Urothelium cell line (cell line): ENCODE measurements at regions not wholly inside any gene's neighbourhood (a gene's known extent, or its start where the extent isn't known, plus 50 kb on each side); places are given as distances from the start of the nearest gene placed in this dataset.

Source experiments
- DNase-seq: peaks from one replicate; pipeline ENCODE4 v3.0.0; 2011; ENCODE audit warnings: low spot score, mixed read lengths
- FAIRE-seq: peaks from 2 replicates; lab custom pipeline; 2011; peaks lifted over from hg19 to GRCh38; lab: Jason Lieb, UNC

DNA sequence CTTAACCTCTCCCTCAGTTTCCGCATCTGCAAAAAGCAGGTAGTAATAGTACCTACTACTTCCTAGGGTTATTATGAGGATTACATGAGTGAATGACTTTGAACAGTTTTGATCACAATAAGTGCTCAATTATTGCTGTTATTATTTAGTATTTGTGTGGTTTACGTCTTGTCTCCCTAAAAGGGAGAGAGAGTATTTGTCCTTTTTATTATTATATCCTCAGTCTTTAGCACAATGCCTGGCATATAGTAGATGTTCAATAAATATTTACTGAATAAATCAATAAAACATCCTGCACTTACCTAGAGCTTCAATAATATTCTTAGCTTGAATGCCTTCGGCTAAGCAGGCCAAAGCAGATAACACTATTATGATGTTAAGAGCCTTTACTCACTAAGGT, 160.0 kb downstream of the TANC2 start:
- FAIRE-seq (no peak), DNase-seq (no peak)

DNA sequence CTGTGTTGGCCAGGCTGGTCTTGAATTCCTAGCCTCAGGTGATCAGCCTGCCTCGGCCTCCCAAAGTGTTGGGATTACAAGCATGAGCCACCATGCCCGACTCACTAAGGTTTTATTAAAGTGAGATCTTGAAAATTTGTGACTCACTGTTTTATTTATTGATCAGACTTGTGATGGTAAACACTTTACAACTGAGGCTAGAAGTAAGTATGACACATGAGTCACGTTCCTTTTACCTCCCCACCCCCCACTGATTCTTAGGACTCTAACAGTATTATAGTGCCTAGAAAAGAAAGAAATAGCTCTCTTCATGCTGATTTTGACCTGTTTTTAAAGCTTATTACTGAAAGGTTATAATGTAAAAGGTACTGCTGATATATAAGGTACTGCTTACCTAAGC, 160.6 kb downstream of the TANC2 start:
- FAIRE-seq (peak; percentile 46), DNase-seq (no peak)

DNA sequence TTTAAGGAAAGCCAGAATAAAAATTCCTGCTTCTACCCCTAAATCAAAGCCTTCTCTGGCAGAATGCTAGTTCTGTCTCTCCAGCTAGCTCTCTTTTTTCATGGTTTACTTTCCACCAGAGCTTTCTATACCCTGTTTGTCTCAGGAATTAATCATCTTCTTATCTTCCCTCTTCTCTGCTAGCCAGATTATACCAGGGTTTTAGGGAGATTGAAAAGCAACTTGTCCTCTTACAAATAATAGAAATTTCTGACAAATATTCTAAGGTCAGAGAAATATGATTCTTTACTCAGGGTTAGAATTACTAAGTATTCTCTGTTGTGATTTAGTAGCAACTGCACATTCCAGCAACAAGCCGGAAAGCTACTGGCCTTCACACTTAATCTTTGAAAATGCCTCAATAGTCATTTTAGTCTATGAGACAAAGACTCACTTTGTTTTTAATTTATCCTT, 166.4 kb downstream of the TANC2 start:
- DNase-seq (no peak), FAIRE-seq (no peak)

DNA sequence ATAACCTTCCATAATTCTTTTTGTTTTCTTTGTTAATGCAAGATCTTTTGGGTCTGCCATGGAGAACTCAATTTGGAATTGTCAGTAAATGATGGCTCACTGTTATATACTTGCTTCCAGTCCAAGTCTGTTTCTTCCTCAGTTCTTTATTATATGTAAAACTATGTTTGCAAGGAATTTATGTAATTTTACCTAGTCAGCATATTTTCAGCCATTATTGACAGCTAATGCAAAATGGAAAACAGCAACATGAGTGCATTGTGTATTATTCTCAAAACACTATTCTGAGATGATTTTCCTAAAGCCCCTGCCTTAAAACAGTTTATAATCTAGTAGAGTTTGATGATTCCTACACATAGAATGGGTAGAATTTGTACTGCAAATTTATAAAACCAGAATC, 167.5 kb downstream of the TANC2 start:
- FAIRE-seq (no peak), DNase-seq (no peak)

DNA sequence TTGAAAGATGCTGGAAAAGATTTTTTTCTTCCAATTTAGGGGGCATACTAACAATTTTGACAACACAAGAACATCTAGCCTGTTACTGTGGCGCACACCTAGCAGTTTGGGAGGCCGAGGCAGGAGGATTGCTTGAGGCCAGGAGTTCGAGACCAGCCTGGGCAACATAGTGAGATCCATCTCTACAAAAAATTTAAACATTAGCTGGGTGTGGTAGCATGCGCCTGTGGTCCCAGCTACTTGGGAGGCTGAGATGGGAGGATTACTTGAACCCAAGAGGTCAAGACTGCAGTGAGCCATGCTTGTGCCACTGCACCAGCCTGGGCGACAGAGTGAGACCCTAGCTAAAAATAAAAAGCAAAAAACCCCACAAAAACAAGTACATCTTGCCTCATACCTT, 168.8 kb downstream of the TANC2 start:
- FAIRE-seq (peak; percentile 92), DNase-seq (no peak)

DNA sequence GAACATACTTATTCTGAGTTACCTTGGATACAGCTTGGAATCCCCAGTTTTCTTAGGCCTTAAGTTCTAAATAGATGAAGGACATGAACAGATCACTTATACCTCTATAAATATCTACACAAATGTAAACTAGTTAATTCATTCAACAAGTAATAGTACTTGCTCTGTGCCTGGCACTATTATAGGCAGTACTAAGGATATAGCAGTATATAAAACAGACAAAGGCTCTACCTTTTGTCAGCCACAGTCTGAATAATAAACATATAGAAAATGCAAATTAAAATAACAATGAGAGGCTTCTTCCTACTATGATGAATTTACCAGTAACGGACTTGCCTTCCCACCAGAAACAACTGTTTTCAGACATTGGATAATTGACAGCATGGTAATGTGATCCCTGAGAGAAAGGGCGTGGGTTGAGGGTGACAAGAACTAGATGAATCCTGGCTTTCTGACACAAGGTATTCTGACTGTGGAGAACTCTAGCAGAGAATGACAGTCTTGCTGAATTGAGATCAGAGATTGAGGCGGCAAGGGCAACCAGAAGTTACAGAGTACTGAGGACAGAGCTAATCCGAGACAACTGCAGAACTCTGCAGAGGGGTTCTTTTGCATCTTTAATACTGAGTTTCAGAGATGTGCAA, 170.5 kb downstream of the TANC2 start:
- FAIRE-seq (peak; percentile 80), DNase-seq (no peak)

DNA sequence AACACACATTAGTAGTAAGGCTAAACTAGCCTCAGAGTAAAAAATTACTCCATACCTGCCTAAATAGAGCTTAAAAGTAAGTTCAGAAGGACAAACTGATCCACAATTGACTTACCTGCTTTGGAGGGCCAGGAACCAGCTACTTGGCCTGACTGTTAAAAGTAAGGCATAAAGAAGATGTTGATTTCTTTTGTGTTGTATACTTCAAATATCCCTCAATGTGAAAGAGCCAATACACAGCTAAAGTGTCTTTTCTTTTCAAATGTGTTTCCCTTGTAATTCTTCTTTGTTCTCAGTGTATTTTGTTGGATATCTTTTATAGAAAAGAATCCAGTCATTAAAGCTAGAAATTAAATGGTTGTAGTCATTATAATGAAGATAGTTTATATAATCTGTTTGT, 171.1 kb downstream of the TANC2 start:
- DNase-seq (no peak), FAIRE-seq (no peak)

DNA sequence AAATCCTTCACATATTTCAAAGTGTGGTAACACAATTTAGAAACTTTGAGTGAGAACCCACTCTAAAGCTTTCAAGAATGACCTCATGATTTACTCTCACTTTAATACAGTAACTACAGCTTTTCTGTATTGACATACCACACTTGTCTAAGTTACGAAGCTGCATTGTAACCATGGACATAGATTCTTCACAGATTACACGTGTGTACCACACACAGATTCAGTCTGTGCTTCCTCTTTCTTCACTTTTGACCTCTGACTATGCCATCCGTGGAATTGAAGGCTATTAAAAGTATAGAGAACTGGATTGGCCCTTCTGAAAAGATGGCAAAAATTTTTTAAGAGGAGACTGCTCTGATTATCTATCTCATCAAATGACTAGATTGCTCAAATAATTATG, 172.7 kb downstream of the TANC2 start:
- no peak for FAIRE-seq
- DNase-seq = no peak

DNA sequence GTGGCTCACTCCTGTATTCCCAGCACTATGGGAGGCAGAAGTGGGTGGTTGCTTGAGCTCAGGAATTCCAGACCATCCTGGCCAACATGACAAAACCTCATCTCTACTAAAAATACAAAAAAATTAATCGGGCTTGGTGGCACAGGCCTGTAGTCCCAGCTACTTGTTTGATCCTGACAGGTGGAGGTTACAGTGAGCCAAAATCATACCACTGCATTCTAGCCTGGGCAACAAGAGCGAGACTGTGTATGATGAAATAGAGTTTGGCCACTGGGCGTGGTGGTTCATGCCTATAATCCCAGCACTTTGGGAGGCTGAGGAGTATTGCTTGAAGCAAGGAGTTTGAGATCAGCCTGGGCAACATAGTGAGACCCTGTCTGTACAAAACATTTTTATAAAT, 173.3 kb downstream of the TANC2 start:
- FAIRE-seq (no peak), DNase-seq (no peak)

DNA sequence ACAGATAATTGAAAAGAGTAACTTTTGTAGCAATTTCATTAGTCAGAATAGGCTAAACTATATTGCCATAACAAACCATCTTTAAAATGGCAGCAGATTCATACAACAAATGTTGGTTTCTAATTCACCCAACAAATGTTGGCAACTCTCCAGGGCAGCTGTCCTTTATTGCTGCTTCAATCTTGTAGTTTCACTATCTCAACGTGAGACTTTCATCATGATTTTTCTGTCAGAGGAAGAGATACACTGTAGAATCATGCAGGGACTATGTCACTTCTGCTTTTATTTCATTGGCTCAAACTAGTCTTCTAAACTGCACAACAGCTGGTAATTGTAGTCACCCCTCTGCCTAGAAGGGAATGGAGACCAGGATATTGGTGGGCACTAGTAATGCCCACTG, 174.2 kb downstream of the TANC2 start:
- FAIRE-seq = peak; percentile 94
- DNase-seq = no peak

DNA sequence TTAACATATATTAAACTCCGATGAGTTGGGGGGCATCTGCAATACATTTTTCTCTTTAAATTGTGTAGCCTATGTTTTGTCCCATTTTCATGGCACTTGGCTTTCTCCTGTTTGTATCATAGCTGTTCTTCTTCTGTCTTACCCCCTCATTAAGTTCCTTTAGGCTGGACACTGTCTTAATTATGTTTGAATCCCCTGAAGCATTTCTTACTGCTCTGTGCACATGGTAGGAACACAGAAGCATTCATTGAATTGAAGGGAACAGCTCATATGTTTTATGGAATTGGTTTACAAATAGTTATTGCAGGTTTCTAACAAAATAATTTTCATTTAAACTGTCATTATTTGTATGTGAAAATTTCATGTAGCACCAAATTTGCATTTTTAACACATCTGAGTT, 176.8 kb downstream of the TANC2 start:
- no peak for DNase-seq
- FAIRE-seq = no peak

DNA sequence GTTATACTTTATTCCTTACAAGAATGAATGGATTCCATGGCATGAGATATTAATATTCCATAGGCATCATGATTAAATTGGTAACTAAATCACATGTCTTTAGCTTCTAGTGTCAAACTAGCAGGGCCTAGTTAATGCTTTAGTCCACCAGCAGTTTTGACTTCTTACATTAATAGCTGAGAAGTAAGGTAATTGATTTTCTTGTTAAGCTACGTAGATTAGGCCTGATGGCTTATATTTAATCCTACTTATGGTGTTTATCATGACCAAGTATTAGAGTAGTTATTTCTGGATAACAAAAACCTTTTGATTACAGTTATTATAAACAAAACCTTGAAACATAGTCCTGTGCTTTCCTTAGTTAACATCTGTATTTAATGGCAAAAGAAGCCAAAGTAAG, 184.5 kb downstream of the TANC2 start:
- FAIRE-seq = no peak
- DNase-seq = no peak

DNA sequence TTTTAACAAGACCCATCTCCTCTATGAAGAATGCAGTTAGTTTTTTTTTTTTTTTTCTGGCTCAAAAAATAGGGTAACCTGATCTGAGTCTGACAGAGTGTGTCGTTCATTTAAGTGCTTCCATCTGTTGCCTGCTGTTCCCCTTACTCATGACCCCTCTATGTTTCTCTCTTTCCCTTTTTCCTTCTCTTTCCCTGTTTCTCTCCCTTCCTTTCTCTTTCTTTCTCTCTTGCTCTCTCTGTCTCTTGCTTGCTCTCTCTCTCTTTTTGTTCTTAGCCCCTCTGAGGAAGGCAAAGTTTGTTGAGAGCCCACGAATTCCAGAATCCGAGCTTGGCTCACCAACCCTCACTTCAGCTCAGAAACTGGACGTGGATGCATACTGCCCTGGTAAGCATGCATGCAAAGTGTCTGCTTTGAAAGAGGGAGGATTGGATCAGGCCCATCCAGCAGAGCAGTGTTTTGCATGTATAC, 185.0 kb downstream of the TANC2 start:
- FAIRE-seq (peak; percentile 80), DNase-seq (no peak)

DNA sequence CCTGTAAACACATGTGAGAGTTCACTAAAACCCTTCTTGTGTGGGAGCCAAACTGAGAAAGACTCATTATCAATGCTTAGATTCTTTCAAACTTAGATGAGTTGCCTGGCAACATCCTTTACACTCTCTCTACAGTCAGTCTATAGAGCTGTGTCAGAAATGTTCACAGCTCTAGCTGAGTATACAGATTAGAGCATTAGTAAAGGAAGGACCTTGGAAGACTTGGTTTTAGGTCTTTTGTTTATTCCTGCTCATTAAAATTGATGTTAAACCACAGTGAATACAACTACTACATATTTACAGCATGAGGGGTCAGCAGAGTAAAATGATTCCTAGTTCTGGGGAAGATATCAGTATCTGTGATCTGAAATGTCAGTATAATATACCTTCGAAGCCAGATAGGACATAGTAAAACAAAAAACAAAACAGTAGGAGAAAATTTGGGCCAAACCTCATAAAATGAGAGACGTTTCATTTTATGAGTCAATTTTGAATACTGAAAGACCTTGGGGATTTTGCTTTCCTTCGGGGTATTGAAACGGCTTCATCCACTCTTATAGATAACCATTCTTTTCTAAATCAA, 186.0 kb downstream of the TANC2 start:
- no peak for DNase-seq
- FAIRE-seq = no peak

DNA sequence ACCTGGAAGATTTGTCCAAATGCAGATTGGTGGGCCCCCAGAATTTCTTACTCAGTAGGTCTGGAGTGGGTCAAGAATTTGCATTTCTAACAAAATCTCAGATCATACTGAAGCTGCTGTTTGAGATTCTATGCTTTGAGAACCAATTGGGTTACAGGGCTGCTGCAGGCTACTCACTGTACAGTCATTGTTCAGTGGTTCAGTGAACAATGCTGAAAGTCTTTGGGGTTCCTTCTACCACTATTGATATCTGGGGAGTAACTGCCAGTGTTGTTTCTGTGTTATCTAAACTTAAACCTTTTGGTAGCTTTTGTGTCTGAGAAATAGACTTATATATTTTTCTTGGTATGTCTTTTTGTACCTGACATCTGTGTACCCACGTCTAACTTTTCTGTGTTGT, 187.5 kb downstream of the TANC2 start:
- FAIRE-seq = no peak
- no peak for DNase-seq

DNA sequence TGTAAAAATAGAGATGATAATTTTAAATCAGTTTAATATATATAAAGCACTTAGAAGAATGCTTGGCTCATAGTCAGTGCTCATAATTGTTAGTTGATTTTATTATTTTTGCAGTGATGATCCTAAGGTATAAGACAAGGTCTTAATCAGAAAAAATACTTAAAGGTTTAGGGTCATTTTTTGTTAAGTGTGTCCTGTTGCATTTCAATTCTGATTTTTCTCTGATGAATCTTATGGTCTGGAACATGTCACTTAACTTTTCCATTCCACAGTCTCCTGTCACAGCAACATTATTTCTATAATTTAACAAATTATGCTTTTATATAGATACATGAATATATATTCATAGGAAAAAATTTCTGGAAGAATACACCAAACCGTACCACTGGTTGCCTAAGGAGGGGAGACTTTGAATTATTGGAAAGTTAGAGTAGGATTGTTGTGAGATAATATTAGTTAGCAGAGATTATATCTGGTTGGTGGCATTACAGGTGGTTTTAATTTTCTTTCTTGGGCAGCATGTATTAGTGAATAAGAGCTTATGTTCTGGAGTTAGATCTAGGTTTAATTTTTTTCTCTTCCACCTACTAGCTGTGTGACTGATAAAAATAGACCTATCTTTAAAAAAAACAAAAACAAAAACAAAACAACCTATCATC, 188.7 kb downstream of the TANC2 start:
- FAIRE-seq (no peak), DNase-seq (no peak)

DNA sequence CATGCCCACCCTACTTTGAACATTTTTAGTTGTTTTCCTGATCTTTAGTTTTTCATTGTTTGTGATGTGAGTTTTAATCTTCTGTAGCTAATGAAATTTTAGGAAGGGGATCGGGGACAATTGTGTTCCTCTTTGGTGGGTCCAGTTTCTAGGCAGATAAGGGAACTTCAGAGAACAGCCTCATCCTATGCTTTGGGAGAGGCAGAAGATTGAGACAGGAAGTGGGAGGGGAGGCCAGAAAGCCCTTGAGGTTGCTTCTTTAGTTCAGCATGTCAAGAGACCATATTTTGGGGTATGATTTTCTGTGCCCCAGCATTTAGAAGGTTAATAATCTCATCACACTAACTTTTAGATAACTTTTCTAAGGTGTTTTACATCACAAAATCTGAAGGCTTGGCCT, 191.0 kb downstream of the TANC2 start:
- DNase-seq = no peak
- FAIRE-seq = no peak

DNA sequence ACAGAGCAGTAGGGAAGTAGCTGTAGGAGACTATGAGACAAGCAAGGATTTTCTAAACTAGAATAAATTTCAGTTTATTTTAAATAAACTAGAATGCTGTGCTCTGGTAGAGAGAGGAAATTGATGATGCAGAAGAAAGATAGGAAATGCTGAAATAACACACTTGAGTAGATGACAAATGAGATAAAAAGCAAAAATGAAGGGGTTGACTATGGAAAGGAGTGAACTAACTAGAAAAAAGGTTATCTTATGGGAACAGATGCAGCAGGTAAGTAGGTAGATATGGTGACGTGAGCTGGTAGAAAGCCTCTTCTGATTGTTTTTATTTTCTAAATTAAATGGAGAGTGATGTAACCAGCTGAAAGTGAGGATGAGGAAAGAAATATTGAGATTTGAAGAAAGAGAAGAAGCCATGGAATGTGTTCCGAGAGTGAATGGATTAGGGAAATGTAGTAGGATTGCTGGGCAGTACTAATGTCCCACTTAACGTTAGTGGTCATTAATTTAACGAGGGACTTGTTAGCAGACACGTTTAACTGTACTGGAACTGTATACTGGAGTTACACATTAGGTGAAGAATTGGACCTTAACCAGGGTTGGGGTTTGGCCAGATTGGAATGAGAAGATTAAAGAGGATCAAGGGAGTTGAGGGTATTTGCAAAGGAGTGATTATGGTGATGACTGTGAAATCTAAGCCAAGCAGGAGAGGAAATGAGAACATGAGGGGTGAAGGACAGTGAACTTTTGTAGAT, 196.5 kb downstream of the TANC2 start:
- peak; percentile 97 for FAIRE-seq
- DNase-seq = no peak

DNA sequence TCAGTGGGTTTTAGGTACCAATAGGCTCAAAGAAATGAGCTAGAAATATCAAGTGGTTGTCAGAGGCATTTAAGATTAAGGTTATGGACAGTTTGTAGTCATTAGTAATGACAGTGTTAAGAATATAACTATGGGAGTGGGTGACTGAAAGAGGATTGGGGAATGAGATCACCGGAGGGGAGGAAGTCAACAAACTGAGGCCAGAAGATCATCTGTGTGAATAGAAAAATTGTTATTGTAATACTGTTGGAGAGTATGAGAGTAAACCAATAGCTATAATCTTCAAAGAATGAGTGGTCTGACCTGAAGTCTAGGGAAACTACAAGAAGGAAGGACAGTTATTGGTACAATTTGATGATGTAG, 197.1 kb downstream of the TANC2 start:
- FAIRE-seq (no peak), DNase-seq (no peak)

DNA sequence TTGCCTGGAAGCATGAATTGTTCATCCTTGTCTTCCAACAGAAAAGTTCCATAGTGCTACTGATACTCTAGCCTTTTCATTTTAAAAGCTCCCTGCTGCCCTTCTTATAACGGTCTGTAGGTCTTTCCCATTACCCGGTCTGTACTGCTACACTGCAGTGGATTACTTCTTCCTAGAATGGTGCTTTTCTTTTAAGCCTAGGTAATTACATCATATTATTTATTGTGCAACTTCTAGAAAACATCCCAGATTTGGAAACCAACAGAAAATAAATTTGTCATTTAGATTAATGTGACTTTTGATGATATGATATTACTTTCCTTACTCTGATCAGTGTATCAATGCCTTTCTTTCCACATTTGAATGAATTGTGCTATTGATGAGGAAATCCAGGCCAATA, 199.4 kb downstream of the TANC2 start:
- no peak for FAIRE-seq
- DNase-seq = no peak

DNA sequence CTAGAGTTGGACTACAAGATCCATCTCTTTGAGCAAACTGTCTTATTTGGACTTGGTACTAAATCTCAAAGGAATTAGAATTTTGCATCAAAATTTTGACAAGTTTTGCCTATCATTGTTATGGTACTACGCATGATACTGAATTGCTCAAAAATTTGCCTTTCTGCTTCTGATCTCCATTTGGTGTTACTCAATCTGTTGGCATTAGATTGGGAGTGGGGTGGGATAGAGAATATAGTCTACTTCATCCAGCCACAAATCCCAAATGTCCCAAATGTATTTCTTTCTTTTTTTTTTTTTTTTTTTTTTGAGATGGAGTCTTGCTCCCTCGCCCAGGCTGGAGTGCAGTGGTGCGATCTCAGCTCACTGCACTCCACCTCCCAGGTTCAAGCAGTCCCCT, 204.8 kb downstream of the TANC2 start:
- DNase-seq = no peak
- no peak for FAIRE-seq
